OCI-LY7 (cell line): ENCODE measurements at regions not wholly inside any gene's neighbourhood (a gene's known extent, or its start where the extent isn't known, plus 50 kb on each side); places are given as distances from the start of the nearest gene placed in this dataset.

Experiments
- EZH2phosphoT487 ChIP-seq: fragments of 200-600 bp; sonication (generic); IDR thresholded peaks from 2 replicates; pipeline ENCODE4 v1.6.1; 2018; ENCODE audit warnings: low read depth, borderline replicate concordance, mild to moderate bottlenecking, mixed run types, antibody characterized with exemption, low read length, moderate library complexity, mixed read lengths
- TF ChIP-seq, protein P1 (sequence below): fragments of 200-600 bp; sonication (generic); conservative IDR thresholded peaks from 2 replicates; pipeline ENCODE4 v1.5.1; 2014; ENCODE audit warnings: mild to moderate bottlenecking, antibody characterized with exemption, low read length, moderate library complexity, mixed read lengths

GRCh38 chr4:25549413-25549812 is 106.2 kb upstream of the SLC34A2 start:
- TF ChIP-seq EZH2phosphoT487 = no peak
- TF ChIP-seq, protein P1, sequence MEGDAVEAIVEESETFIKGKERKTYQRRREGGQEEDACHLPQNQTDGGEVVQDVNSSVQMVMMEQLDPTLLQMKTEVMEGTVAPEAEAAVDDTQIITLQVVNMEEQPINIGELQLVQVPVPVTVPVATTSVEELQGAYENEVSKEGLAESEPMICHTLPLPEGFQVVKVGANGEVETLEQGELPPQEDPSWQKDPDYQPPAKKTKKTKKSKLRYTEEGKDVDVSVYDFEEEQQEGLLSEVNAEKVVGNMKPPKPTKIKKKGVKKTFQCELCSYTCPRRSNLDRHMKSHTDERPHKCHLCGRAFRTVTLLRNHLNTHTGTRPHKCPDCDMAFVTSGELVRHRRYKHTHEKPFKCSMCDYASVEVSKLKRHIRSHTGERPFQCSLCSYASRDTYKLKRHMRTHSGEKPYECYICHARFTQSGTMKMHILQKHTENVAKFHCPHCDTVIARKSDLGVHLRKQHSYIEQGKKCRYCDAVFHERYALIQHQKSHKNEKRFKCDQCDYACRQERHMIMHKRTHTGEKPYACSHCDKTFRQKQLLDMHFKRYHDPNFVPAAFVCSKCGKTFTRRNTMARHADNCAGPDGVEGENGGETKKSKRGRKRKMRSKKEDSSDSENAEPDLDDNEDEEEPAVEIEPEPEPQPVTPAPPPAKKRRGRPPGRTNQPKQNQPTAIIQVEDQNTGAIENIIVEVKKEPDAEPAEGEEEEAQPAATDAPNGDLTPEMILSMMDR = no peak
